HG02970 (cell line): ENCODE measurements at regions not wholly inside any gene's neighbourhood (a gene's known extent, or its start where the extent isn't known, plus 50 kb on each side); places are given as distances from the start of the nearest gene placed in this dataset.

Source experiments
- ATAC-seq: cut with Tn5 transposase; IDR thresholded peaks from one replicate; pipeline ENCODE4 v1.9.1; 2021; ENCODE audit warnings: mild to moderate bottlenecking, moderate library complexity, moderate number of reproducible peaks; ENCODE audit not compliant: unreplicated experiment, low FRiP score

GRCh38 chr4:187171706-187172339 is 448.2 kb upstream of the FAT1 start:
- ATAC-seq = no peak

- ATAC-seq = no peak
Measured at GRCh38 chr4:187172340-187172761, 448.7 kb upstream of the FAT1 start.

GRCh38 chr4:187174749-187175148 is 451.1 kb upstream of the FAT1 start:
- no peak for ATAC-seq

DNA sequence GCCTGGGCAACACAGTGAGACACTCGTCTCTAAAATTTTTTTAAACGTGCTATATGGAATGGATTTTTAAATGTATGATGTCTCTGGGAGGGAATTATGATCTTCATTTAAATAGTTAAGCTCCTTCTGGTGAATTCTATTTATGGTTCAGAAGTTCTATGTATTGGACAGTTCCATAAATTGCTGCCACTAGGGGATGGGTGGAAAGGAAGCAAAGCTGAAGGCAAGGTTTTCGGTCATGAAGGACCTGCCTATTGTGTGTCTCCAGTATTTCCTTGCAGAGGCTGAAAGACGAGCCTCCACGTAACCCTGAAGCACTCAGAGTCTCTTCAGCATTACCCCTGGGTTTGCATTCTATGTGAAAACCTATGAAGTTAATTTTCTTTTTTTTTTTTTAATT is 451.5 kb upstream of the FAT1 start:
- ATAC-seq = no peak

DNA sequence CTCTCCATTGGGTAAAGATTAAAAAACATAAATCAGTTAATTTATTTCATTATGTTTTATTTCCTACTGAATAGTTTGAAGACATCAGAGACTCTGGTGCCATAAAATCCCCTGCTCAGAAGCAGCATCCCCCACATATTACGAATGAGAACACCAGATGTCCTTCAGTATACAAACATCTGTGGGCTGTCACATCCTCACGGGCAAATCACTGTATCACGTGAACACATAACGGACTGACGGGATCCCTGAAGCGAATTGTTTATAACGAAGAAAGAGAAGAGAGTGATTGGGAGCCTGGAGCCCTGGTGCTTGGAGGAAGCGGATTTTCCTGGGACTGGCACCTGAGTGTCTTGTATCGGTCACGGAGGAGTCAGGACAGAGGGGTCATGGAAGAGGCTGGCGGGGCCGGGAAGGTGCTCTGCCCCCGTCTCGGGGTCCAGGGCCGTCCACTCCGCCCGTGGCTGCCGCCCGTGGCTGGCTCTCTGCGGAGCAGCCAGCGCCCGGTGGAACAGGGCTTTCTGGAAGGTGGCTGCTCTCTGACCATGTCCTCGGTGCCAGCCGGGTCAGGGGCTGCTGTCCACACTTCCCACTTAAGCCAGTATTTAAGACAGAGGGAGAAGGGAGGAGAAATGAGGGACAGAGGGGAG is 452.7 kb upstream of the FAT1 start:
- ATAC-seq = no peak

DNA sequence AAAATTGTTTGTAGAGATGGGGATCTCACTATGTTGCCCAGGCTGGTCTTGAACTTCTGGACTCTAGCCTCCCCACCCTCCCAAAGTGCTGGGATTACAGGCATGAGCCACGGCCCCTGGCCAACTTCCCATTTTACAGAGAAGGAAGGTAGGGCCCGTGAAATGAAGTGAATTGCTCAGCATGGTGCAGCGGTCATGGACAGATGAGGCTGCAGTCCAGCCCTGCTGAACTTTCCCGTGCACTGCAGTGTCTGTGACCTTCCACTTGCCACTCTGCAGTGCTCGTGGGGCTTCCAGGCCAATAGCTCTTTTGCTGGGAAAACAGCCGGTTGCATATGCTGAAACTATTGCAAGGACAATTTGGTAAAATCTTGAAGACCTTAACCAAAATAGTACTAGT is 454.4 kb upstream of the FAT1 start:
- ATAC-seq = no peak

GRCh38 chr4:187178587-187178986 is 454.9 kb upstream of the FAT1 start:
- ATAC-seq = no peak

DNA sequence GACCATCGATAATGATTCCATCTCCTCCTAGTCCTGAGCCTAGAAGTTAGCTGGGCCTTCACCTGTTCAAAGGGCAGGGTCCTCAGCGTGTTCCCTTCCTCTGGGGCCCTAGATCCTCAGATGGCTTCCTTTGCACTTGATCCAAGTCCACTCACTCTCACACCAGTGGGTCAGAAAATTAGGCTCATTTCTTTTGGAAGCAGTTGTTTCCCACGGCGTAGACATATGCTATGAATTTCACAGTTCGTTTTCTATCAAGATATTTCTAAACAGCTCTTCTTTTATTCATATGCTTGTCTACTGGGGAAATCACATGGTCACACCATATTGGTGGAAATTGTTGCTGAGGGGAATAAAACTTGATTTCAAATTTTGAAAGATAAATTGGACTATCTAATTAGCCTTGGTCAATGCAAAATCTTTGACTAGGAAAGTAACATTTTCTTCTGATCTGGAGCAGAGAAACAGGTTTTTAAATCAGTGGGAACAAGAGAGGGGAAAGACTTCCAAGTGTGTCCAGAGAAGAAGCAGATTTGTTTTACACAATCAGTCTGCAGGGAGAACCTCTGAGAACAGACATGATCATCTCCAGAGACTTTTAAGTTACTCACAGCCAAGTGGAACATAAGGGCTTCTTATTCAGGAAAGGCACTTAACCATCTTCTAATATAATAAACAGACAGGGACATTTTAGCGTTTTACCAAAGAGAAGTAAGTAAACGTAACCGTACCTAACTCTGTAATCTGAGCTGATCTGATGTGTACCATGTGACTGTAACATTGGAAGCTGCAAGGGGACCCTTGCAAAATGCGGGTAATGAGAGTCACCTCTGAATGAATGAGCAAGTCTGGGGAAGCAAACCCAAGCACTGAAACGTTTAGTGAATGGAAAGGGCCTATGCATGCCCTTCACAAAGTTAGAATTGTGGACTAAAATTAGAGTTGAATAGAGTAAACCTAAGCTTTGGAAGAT is 455.7 kb upstream of the FAT1 start:
- ATAC-seq = no peak

GRCh38 chr4:187181054-187181453 is 457.4 kb upstream of the FAT1 start:
- no peak for ATAC-seq

GRCh38 chr4:187183346-187183745 is 459.7 kb upstream of the FAT1 start:
- no peak for ATAC-seq

- ATAC-seq = no peak
Measured at GRCh38 chr4:187183826-187184225, 460.2 kb upstream of the FAT1 start.

- no peak for ATAC-seq
Measured at GRCh38 chr4:187184508-187184907, 460.9 kb upstream of the FAT1 start.

GRCh38 chr4:187188118-187188517 is 464.5 kb upstream of the FAT1 start:
- ATAC-seq = no peak

DNA sequence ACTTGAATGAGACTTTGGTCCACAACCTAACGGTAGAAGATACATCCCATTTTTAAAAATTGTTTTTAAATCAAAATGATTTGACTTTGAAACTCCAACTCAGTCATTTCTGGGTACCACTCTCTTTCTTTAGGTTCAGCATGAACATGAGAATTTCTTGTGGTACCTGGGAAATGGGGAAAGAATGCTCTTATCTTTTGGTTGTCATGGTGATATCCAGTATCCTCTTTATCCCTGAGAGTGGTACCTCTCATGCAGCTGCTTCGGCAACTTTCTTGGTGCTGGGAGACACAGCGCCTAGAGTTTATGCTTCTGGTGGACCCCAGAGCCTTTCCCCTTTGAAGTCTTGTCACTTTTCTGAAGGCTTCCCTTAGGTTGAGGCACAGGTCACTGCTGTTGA is 465.1 kb upstream of the FAT1 start:
- no peak for ATAC-seq

DNA sequence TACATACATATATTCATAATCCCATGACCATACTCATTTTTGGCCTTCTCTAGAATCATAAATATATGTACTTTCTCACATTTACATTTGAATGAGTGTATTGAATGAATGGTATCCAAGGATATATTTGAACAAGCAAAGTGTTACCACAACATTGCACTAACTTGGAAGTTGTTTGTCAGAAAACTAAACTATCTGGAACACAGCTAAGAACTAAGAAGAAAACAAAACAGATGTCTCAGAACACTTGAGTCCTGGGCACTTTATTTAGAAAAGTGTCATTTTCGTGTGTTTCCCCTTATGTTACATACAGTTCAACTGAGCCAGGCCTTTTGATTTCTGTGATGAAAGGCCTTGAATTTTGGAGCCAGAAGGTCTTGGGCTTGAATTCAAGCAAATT is 466.7 kb upstream of the FAT1 start:
- no peak for ATAC-seq

DNA sequence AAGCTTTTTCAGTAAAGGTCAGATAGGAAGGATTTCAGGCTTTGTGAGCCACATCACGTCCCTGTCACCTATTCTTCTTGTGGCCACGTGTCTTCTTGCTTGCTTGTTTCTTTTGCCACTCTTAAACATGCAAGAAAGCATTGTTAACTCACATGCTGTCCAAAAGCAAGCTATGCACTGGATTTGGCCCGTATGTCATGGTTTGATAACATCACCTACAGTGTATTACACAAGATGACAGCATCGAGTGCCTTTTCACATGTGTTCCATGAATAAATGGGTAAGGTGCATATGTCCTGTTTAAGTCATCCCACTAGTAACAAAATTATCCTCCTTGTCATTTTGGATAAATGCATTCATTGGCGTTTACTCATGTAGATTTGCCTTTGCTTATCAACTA is 468.0 kb upstream of the FAT1 start:
- ATAC-seq = no peak

DNA sequence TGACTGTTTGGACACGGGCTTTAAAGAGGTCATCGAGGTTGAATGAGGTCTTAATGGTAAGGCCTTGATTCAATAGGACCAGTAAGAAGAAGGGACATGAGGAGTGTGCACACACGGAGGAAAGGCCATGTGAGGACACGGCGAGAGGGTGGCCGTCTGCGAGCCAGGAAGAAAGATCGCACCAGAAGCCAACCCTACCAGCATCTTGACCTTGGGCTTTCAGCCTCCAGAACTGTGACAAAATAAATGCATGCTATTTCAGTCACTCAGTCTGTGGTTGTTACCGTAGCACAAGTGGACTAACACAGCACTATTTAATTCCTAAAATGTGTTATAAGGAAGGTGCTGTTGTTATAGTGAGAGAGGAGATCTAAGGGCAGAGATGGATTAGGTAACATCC is 468.6 kb upstream of the FAT1 start:
- ATAC-seq = no peak

- no peak for ATAC-seq
Measured at GRCh38 chr4:187193141-187193540, 469.5 kb upstream of the FAT1 start.

DNA sequence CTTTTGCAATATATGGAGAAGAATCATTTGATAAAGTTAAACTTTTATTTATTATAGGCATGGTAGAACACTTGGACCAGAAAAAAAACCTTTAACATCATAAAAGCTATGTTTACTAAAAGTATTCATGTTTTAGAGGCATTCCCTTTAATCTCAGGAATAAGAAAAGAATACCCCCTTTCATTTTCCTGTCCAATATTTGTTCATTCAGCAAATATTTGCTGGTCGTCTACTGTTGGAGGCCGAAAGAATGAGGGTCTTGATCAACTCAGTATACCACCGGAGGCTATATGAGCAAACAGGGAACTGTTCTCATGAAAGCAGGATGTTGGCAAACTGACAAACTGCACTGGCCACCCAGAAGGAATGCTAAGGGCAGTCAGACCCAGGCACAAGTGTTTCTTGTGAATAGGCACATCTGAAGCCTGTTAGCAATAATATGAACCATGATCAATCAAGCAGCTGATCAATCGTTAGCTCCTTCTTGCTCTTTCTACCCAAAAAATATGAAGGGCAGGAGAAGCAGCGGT is 480.8 kb upstream of the FAT1 start:
- no peak for ATAC-seq

DNA sequence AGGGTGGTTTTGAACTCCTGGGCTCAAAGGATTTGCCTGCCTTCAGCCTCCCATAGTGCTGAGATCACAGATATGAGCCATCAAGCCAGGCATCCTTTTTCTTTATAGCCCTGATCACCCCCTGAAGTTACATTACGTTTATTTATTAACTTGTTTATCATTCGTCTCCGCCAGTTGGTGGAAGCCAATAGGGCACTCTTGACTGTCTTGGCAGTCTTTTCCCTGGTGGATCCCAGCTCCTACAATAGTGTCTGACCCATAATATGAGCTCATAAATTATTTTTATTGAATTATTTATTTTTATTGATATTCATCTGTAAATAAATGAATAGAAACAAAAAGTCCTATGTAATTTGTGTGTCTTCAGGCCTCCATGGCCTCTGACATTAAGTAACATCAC is 484.3 kb upstream of the FAT1 start:
- no peak for ATAC-seq

- no peak for ATAC-seq
Measured at GRCh38 chr4:187208651-187209050, 485.0 kb upstream of the FAT1 start.
